ENCODE measurements at regions not wholly inside any gene's neighbourhood (a gene's known extent, or its start where the extent isn't known, plus 50 kb on each side); places are given as distances from the start of the nearest gene placed in this dataset.

- intact Hi-C loops (cut with DNase I): no loop called here
- DNase-seq: no peak
Measured at GRCh38 chr12:114895081-114895480, 211.1 kb upstream of the TBX3 start.

GRCh38 chr12:114894076-114894475 lies 210.1 kb upstream of the TBX3 start:
- intact Hi-C loops (cut with DNase I): no loop called here

GRCh38 chr12:114888928-114889584 lies 205.1 kb upstream of the TBX3 start:
- DNase-seq: no peak
- intact Hi-C loops (cut with DNase I): no loop called here

More at GRCh38 chr12:114894076-114894475, 210.1 kb upstream of the TBX3 start:
- DNase-seq: no peak

- DNase-seq: no peak
Measured at GRCh38 chr12:114888448-114888847, 204.5 kb upstream of the TBX3 start.

GRCh38 chr12:114885501-114885900 lies 201.5 kb upstream of the TBX3 start:
- intact Hi-C loops (cut with DNase I): no loop called here
- DNase-seq: no peak

More at GRCh38 chr12:114888448-114888847, 204.5 kb upstream of the TBX3 start:
- intact Hi-C loops (cut with DNase I): no loop called here

- intact Hi-C loops (cut with DNase I): no loop called here
- no peak for DNase-seq
Measured at GRCh38 chr12:114884575-114884974, 200.6 kb upstream of the TBX3 start.

GRCh38 chr12:114882083-114882482 lies 198.1 kb upstream of the TBX3 start:
- no peak for DNase-seq

GRCh38 chr12:114879354-114879753 lies 195.4 kb upstream of the TBX3 start:
- intact Hi-C loops (cut with DNase I): no loop called here
- no peak for DNase-seq

More at GRCh38 chr12:114882083-114882482, 198.1 kb upstream of the TBX3 start:
- intact Hi-C loops (cut with DNase I): no loop called here

- intact Hi-C loops (cut with DNase I): no loop called here
- DNase-seq: no peak
Measured at GRCh38 chr12:114878781-114879180, 194.8 kb upstream of the TBX3 start.

- no peak for DNase-seq
- intact Hi-C loops (cut with DNase I): no loop called here
Measured at GRCh38 chr12:114876968-114877680, 193.1 kb upstream of the TBX3 start.

- intact Hi-C loops (cut with DNase I): no loop called here
Measured at GRCh38 chr12:114875313-114875712, 191.3 kb upstream of the TBX3 start.

GRCh38 chr12:114873656-114874055 lies 189.7 kb upstream of the TBX3 start:
- intact Hi-C loops (cut with DNase I): no loop called here
- no peak for DNase-seq

More at GRCh38 chr12:114875313-114875712, 191.3 kb upstream of the TBX3 start:
- no peak for DNase-seq

GRCh38 chr12:114868995-114869834 lies 185.2 kb upstream of the TBX3 start:
- DNase-seq: no peak
- intact Hi-C loops (cut with DNase I): no loop called here

GRCh38 chr12:114866331-114866730 lies 182.4 kb upstream of the TBX3 start:
- intact Hi-C loops (cut with DNase I): no loop called here
- DNase-seq: no peak

- intact Hi-C loops (cut with DNase I): no loop called here
- DNase-seq: no peak
Measured at GRCh38 chr12:114864837-114865551, 181.0 kb upstream of the TBX3 start.

GRCh38 chr12:114863911-114864310 lies 179.9 kb upstream of the TBX3 start:
- intact Hi-C loops (cut with DNase I): no loop called here
- DNase-seq: no peak

GRCh38 chr12:114860969-114861368 lies 177.0 kb upstream of the TBX3 start:
- DNase-seq: no peak
- intact Hi-C loops (cut with DNase I): no loop called here

- intact Hi-C loops (cut with DNase I): no loop called here
- no peak for DNase-seq
Measured at GRCh38 chr12:114858388-114859146, 174.6 kb upstream of the TBX3 start.

GRCh38 chr12:114855678-114856077 lies 171.7 kb upstream of the TBX3 start:
- DNase-seq: no peak
- intact Hi-C loops (cut with DNase I): no loop called here
